ENCODE measurements at regions not wholly inside any gene's neighbourhood (a gene's known extent, or its start where the extent isn't known, plus 50 kb on each side); places are given as distances from the start of the nearest gene placed in this dataset.

GRCh38 chr4:11585506-11585905, 156.8 kb upstream of the HS3ST1 start:
- no peak overlapping the region for H3K9ac ChIP-seq
- H3K4me1 ChIP-seq (ENCODE audit: control insufficient read depth in 1 of 2, insufficient read depth in 2 of 2, low read depth in 1 of 2, low read length in 1 of 2): no peaks in the 10 kb centered on the region
- no peaks in the 10 kb centered on the region for H3K9me2 ChIP-seq
- no peaks in the 10 kb centered on the region for H4K20me1 ChIP-seq (ENCODE audit: insufficient read depth)
- no peak overlapping the region for H3K27ac ChIP-seq (ENCODE audit: low read depth in 2 of 2, low read length in 1 of 2)
- H3K4me2 ChIP-seq: no peak overlapping the region
- H3K4me3 ChIP-seq (ENCODE audit: low read depth in 2 of 2, low read length in 1 of 2): no peak overlapping the region
- TF ChIP-seq FOXJ3 (CRISPR knock-in tag; IDR thresholded peaks at IDR 0.05) (no peak), USF2 (IDR thresholded peaks at IDR 0.05; ENCODE audit: borderline replicate concordance, low read depth, low read length) (no peak), RAD21 (IDR thresholded peaks at IDR 0.05; ENCODE audit: low read length) (no peak), MEF2A (IDR thresholded peaks at IDR 0.05; ENCODE audit: borderline replicate concordance, low read depth) (no peak), RFX5 (IDR thresholded peaks at IDR 0.05; ENCODE audit: low read length) (no peak), FOSL2 (IDR thresholded peaks at IDR 0.05; ENCODE audit: borderline replicate concordance, low read depth) (no peak), TAF1 (IDR thresholded peaks at IDR 0.05; ENCODE audit: borderline replicate concordance, low read depth, low read length) (no peak), MAX (IDR thresholded peaks at IDR 0.05; ENCODE audit: low read depth) (no peak), GABPA (IDR thresholded peaks at IDR 0.05; ENCODE audit: low read depth) (no peak), CHD2 (IDR thresholded peaks at IDR 0.05; ENCODE audit: low read length, partially characterized antibody) (no peak), SMC3 (IDR thresholded peaks at IDR 0.05; ENCODE audit: low read depth, low read length) (no peak), GATA2 (CRISPR knock-in tag; IDR thresholded peaks at IDR 0.05) (no peak), POLR2AphosphoS5 (IDR thresholded peaks at IDR 0.05; ENCODE audit: low read depth, low read length) (no peak), FOXM1 (IDR thresholded peaks at IDR 0.05; ENCODE audit: low read depth) (no peak), YY1 (IDR thresholded peaks at IDR 0.05; ENCODE audit: low read depth) (no peak), SIN3A (IDR thresholded peaks at IDR 0.05; ENCODE audit: borderline replicate concordance, low read depth, low read length) (no peak), RXRA (IDR thresholded peaks at IDR 0.05; ENCODE audit: borderline replicate concordance, low read depth) (no peak), JUND (IDR thresholded peaks at IDR 0.05) (no peak)
- ChIA-PET POLR2A (no interaction called here), CTCF (interaction anchor here (0.7 kb wide), 1 partner anchor 32 kb away, joined by 4 read pairs; no protein-coding TSS in a partner anchor)
- H3K79me2 ChIP-seq (ENCODE audit: insufficient read depth): no peaks in the 10 kb centered on the region
- H3K36me3 ChIP-seq (replicated peaks in 1 of 2; ENCODE audit: control insufficient read depth in 1 of 2, insufficient read depth in 2 of 2, low read length in 1 of 2): no peaks in the 10 kb centered on the region
- H3K27me3 ChIP-seq (ENCODE audit: insufficient read depth): no peaks in the 10 kb centered on the region
- H3F3A ChIP-seq (replicated peaks; ENCODE audit: insufficient read depth): no peaks in the 10 kb centered on the region
- no peaks in the 10 kb centered on the region for H3K9me3 ChIP-seq
- no peak overlapping the region for H2AFZ ChIP-seq (ENCODE audit: low read depth)
- no peak for DNase-seq
- 0% methylated on average over 1 of the region's 1 CpG for WGBS (ENCODE audit: low lambda C conversion rate)

GRCh38 chr4:11568511-11568910, 139.8 kb upstream of the HS3ST1 start:
- no peaks in the 10 kb centered on the region for H3K4me1 ChIP-seq (ENCODE audit: control insufficient read depth in 1 of 2, insufficient read depth in 2 of 2, low read depth in 1 of 2, low read length in 1 of 2)
- no peaks in the 10 kb centered on the region for H3F3A ChIP-seq (replicated peaks; ENCODE audit: insufficient read depth)
- H2AFZ ChIP-seq (ENCODE audit: low read depth): no peak overlapping the region
- POLR2A ChIA-PET: no interaction called here
- no peaks in the 10 kb centered on the region for H4K20me1 ChIP-seq (ENCODE audit: insufficient read depth)
- TF ChIP-seq PBX3 (IDR thresholded peaks at IDR 0.05) (no peak), TCF12 (IDR thresholded peaks at IDR 0.05) (no peak), FOSL2 (IDR thresholded peaks at IDR 0.05; ENCODE audit: borderline replicate concordance, low read depth) (no peak), RAD21 (IDR thresholded peaks at IDR 0.05; ENCODE audit: low read length) (no peak), POLR2AphosphoS5 (IDR thresholded peaks at IDR 0.05; ENCODE audit: low read depth, low read length) (no peak), MXI1 (IDR thresholded peaks at IDR 0.05; ENCODE audit: low read depth, low read length) (no peak), SIN3A (IDR thresholded peaks at IDR 0.05; ENCODE audit: borderline replicate concordance, low read depth, low read length) (no peak), RFX5 (IDR thresholded peaks at IDR 0.05; ENCODE audit: low read length) (no peak), USF2 (IDR thresholded peaks at IDR 0.05; ENCODE audit: borderline replicate concordance, low read depth, low read length) (no peak), SMC3 (IDR thresholded peaks at IDR 0.05; ENCODE audit: low read depth, low read length) (no peak), RCOR1 (IDR thresholded peaks at IDR 0.05; ENCODE audit: low read length) (no peak), EP300 (IDR thresholded peaks at IDR 0.05; ENCODE audit: borderline replicate concordance in 1 of 2, low read depth in 1 of 2, low read length in 1 of 2) (no peak), NRF1 (IDR thresholded peaks at IDR 0.05; ENCODE audit: low read depth, low read length) (no peak), GABPA (IDR thresholded peaks at IDR 0.05; ENCODE audit: low read depth) (no peak)
- CTCF ChIA-PET: no interaction called here
- DNase-seq: no peak
- no peaks in the 10 kb centered on the region for H3K9me2 ChIP-seq
- H3K4me3 ChIP-seq (ENCODE audit: low read depth in 2 of 2, low read length in 1 of 2): no peak overlapping the region
- H3K27ac ChIP-seq (ENCODE audit: low read depth in 2 of 2, low read length in 1 of 2): no peak overlapping the region
- no peak overlapping the region for H3K4me2 ChIP-seq
- no peak overlapping the region for H3K9ac ChIP-seq
- no peaks in the 10 kb centered on the region for H3K27me3 ChIP-seq (ENCODE audit: insufficient read depth)
- H3K79me2 ChIP-seq (ENCODE audit: insufficient read depth): no peaks in the 10 kb centered on the region
- 0 out of 2 replicates have a peak, but pooled peaks cover 4% of the 10 kb centered on the region for H3K9me3 ChIP-seq
- no peaks in the 10 kb centered on the region for H3K36me3 ChIP-seq (replicated peaks in 1 of 2; ENCODE audit: control insufficient read depth in 1 of 2, insufficient read depth in 2 of 2, low read length in 1 of 2)
